H1 (cell line): ENCODE measurements at regions not wholly inside any gene's neighbourhood (a gene's known extent, or its start where the extent isn't known, plus 50 kb on each side); places are given as distances from the start of the nearest gene placed in this dataset.
A peak's percentile ranks its signal among the peaks of the same experiment; 100 is the strongest.

Source experiments
- CTCF ChIA-PET: fragments of 300-600 bp; sonication (Branson Sonifier 250); formaldehyde crosslinking; loops from one replicate; lab custom pipeline; 2021; ENCODE audit not compliant: partially characterized antibody; lab: Charles Lee
- POLR2A ChIA-PET: fragments of 300-600 bp; sonication (Branson Sonifier 250); formaldehyde crosslinking; loops from one replicate; lab custom pipeline; 2021; ENCODE audit warnings: inconsistent platforms; ENCODE audit not compliant: partially characterized antibody; lab: Charles Lee
- DNase-seq, 2 experiments: peaks; one replicate each; pipeline versions ENCODE4 v3.0.0 to v3.0.0-alpha.2; 2010 to 2022; ENCODE audit warnings: low spot score in 2 of 2, low read depth in 1 of 2, mixed read lengths in 1 of 2
- FAIRE-seq: peaks from 2 replicates; lab custom pipeline; 2011; peaks lifted over from hg19 to GRCh38; lab: Jason Lieb, UNC
- H2AFZ ChIP-seq: 2 replicates; pipeline ENCODE4 v1.8.1; 2012; ENCODE audit warnings: low read length, inconsistent platforms
- H2AK5ac ChIP-seq: 2 replicates; pipeline ENCODE4 v1.6.1; 2013; ENCODE audit warnings: low read depth, low read length
- H2BK120ac ChIP-seq: replicated peaks from 2 replicates; pipeline ENCODE3; 2013; ENCODE audit warnings: low read depth, low read length, inconsistent platforms
- H2BK12ac ChIP-seq: 2 replicates; pipeline ENCODE4 v1.6.1; 2013; ENCODE audit warnings: low read depth, low read length
- H2BK15ac ChIP-seq: 2 replicates; pipeline ENCODE4 v1.6.1; 2013; ENCODE audit warnings: low read length
- H2BK20ac ChIP-seq: 2 replicates; pipeline ENCODE4 v1.6.1; 2013; ENCODE audit warnings: low read length
- H2BK5ac ChIP-seq: 2 replicates; pipeline ENCODE4 v1.6.1; 2013; ENCODE audit warnings: low read depth, low read length
- H3K14ac ChIP-seq: 2 replicates; pipeline ENCODE4 v1.6.1; 2013; ENCODE audit warnings: inconsistent platforms; ENCODE audit not compliant: insufficient read length
- H3K18ac ChIP-seq: 2 replicates; pipeline ENCODE4 v1.6.1; 2013; ENCODE audit warnings: low read length; ENCODE audit errors: extremely low read depth
- H3K23ac ChIP-seq: 2 replicates; pipeline ENCODE4 v1.6.1; 2013; ENCODE audit warnings: inconsistent platforms; ENCODE audit not compliant: insufficient read length
- H3K23me2 ChIP-seq: 2 replicates; pipeline ENCODE4 v1.6.1; 2013; ENCODE audit warnings: low read depth, low read length
- H3K27ac ChIP-seq: 2 replicates; pipeline ENCODE4 v1.6.1; 2011; ENCODE audit warnings: low read depth, low read length, inconsistent platforms
- H3K27me3 ChIP-seq, 4 experiments: replicated peaks in 1 of 4; 1 replicate in 1 of 4; 2 replicates in 3 of 4; pipeline versions ENCODE4 v1.6.1 to v1.8.1; 2011 to 2013; ENCODE audit warnings: low read length in 3 of 4, mild to moderate bottlenecking in 3 of 4, inconsistent platforms in 2 of 4, mixed read lengths in 2 of 4, moderate library complexity in 1 of 4; ENCODE audit not compliant: control insufficient read depth in 3 of 4, insufficient read depth in 3 of 4; ENCODE audit errors: extremely low read depth in 1 of 4
- H3K36me3 ChIP-seq, 4 experiments: 2 replicates each; pipeline versions ENCODE4 v1.6.1 to v1.8.1; 2011 to 2013; ENCODE audit warnings: mild to moderate bottlenecking in 4 of 4, low read length in 3 of 4, moderate library complexity in 2 of 4, control low read depth in 1 of 4, inconsistent platforms in 1 of 4; ENCODE audit not compliant: insufficient read depth in 4 of 4, control insufficient read depth in 2 of 4
- H3K4ac ChIP-seq: replicated peaks from 2 replicates; pipeline ENCODE3; 2013; ENCODE audit warnings: low read length, low read depth, mixed read lengths, inconsistent platforms; ENCODE audit not compliant: insufficient read length
- H3K4me1 ChIP-seq, 4 experiments: replicated peaks in 1 of 4; 1 replicate in 1 of 4; 2 replicates in 3 of 4; pipeline versions ENCODE4 v1.6.1 to v1.8.1; 2011 to 2013; ENCODE audit warnings: low read length in 3 of 4, inconsistent platforms in 2 of 4, mixed read lengths in 1 of 4; ENCODE audit not compliant: insufficient read depth in 4 of 4, control insufficient read depth in 3 of 4
- H3K4me2 ChIP-seq, 2 experiments: 2 replicates each; pipeline versions ENCODE4 v1.6.1 to v1.8.1; 2011 to 2013; ENCODE audit warnings: low read depth in 2 of 2, low read length in 2 of 2, control low read depth in 1 of 2, inconsistent platforms in 1 of 2, mild to moderate bottlenecking in 1 of 2; ENCODE audit not compliant: insufficient read depth in 1 of 2
- H3K4me3 ChIP-seq, 4 experiments: fragments of 200-600, 300-600 bp in 1 of 4; sonication (generic), shearing (Covaris generic), sonication (Bioruptor Twin) in 1 of 4; 2 replicates each; pipeline versions ENCODE4 v1.5.1 to v1.8.1; 2011 to 2016; ENCODE audit warnings: low read length in 4 of 4, low read depth in 3 of 4, control low read depth in 2 of 4, inconsistent platforms in 2 of 4, mild to moderate bottlenecking in 2 of 4, mixed read lengths in 1 of 4, moderate library complexity in 1 of 4; ENCODE audit not compliant: insufficient read depth in 2 of 4; ENCODE audit errors: extremely low read depth in 1 of 4
- H3K56ac ChIP-seq: replicated peaks from 2 replicates; pipeline ENCODE3; 2013; ENCODE audit warnings: low read depth, mild to moderate bottlenecking, mixed read lengths, low read length, inconsistent platforms; ENCODE audit not compliant: insufficient read length
- H3K79me1 ChIP-seq: 2 replicates; pipeline ENCODE4 v1.6.1; 2013; ENCODE audit warnings: low read depth, low read length, control low read depth
- H3K79me2 ChIP-seq, 2 experiments: 2 replicates each; pipeline versions ENCODE4 v1.6.1 to v1.8.1; 2012 to 2013; ENCODE audit warnings: low read length in 2 of 2, mild to moderate bottlenecking in 2 of 2, inconsistent platforms in 1 of 2; ENCODE audit not compliant: insufficient read depth in 2 of 2, control insufficient read depth in 1 of 2
- H3K9ac ChIP-seq, 4 experiments: replicated peaks in 1 of 4; 1 replicate in 1 of 4; 2 replicates in 3 of 4; pipeline versions ENCODE4 v1.6.1 to v1.8.1; 2011 to 2013; ENCODE audit warnings: low read depth in 3 of 4, low read length in 3 of 4, control low read depth in 2 of 4, mild to moderate bottlenecking in 2 of 4, moderate library complexity in 2 of 4, inconsistent platforms in 1 of 4; ENCODE audit errors: extremely low read depth in 1 of 4
- H3K9me3 ChIP-seq, 2 experiments: 2 replicates each; pipeline versions ENCODE4 v1.6.1 to v1.8.1; 2012 to 2013; ENCODE audit warnings: mild to moderate bottlenecking in 2 of 2, moderate library complexity in 2 of 2, control low read depth in 1 of 2, inconsistent platforms in 1 of 2, low read depth in 1 of 2, low read length in 1 of 2, mixed read lengths in 1 of 2; ENCODE audit not compliant: insufficient read depth in 2 of 2
- H4K20me1 ChIP-seq, 2 experiments: replicated peaks in 1 of 2; 2 replicates each; pipeline versions ENCODE3 to v1.8.1; 2011 to 2013; ENCODE audit warnings: inconsistent platforms in 2 of 2, low read length in 2 of 2, mild to moderate bottlenecking in 1 of 2; ENCODE audit not compliant: insufficient read depth in 2 of 2, control insufficient read depth in 1 of 2
- H4K5ac ChIP-seq: 2 replicates; pipeline ENCODE4 v1.6.1; 2013; ENCODE audit warnings: low read length, low read depth, mixed read lengths, inconsistent platforms; ENCODE audit not compliant: insufficient read length
- H4K8ac ChIP-seq: 2 replicates; pipeline ENCODE4 v1.8.0; 2013; ENCODE audit warnings: mild to moderate bottlenecking, moderate library complexity, low read length, inconsistent platforms; ENCODE audit not compliant: insufficient read depth; ENCODE audit errors: extremely low read depth
- H4K91ac ChIP-seq: replicated peaks from 2 replicates; pipeline ENCODE3; 2013; ENCODE audit warnings: low read length, mixed read lengths, inconsistent platforms; ENCODE audit not compliant: insufficient read length
- ATF2 ChIP-seq: IDR thresholded peaks from 2 replicates; pipeline ENCODE4 v1.6.1; 2012; ENCODE audit warnings: low read length, inconsistent platforms
- CHD1 ChIP-seq: IDR thresholded peaks from 2 replicates; pipeline ENCODE4 v1.6.1; 2012; ENCODE audit warnings: low read depth, low read length, improper control_type of control experiment
- FOSL1 ChIP-seq: IDR thresholded peaks from 2 replicates; pipeline ENCODE4 v1.6.1; 2011; ENCODE audit warnings: mild to moderate bottlenecking, low read depth, low read length, moderate library complexity; ENCODE audit not compliant: insufficient read depth
- JUND ChIP-seq: IDR thresholded peaks from 2 replicates; pipeline ENCODE4 v1.6.1; 2011; ENCODE audit warnings: mild to moderate bottlenecking, improper control_type of control experiment, low read length
- RNF2 ChIP-seq: fragments of 200-900, 300-1000 bp; sonication (generic); IDR thresholded peaks from 2 replicates; pipeline ENCODE4 v1.7.1; 2016; ENCODE audit warnings: borderline replicate concordance, low read depth, mild to moderate bottlenecking, antibody characterized with exemption, low read length; ENCODE audit not compliant: poor library complexity, severe bottlenecking; ENCODE audit errors: missing control alignments
- WGBS, 2 experiments: shearing (Covaris generic) in 1 of 2; methylation state at CpG; one replicate each; pipeline versions ENCODE4 v1.1.6 to v1.1.7; 2013 to 2015; ENCODE audit warnings: low lambda C conversion rate in 2 of 2, mixed read lengths in 2 of 2, inconsistent platforms in 1 of 2, low coverage in 1 of 2, missing lambda C conversion rate in 1 of 2; ENCODE audit not compliant: insufficient replicate concordance in 2 of 2, insufficient coverage in 1 of 2, insufficient read length in 1 of 2; ENCODE audit errors: extremely low coverage in 1 of 2, missing lambda C conversion rate in 1 of 2; 5-methylcytosine and 5-hydroxymethylcytosine counted together
- TF ChIP-seq, protein P1 (sequence below): IDR thresholded peaks from 2 replicates; pipeline ENCODE4 v1.6.1; 2012; ENCODE audit warnings: inconsistent platforms

DNA sequence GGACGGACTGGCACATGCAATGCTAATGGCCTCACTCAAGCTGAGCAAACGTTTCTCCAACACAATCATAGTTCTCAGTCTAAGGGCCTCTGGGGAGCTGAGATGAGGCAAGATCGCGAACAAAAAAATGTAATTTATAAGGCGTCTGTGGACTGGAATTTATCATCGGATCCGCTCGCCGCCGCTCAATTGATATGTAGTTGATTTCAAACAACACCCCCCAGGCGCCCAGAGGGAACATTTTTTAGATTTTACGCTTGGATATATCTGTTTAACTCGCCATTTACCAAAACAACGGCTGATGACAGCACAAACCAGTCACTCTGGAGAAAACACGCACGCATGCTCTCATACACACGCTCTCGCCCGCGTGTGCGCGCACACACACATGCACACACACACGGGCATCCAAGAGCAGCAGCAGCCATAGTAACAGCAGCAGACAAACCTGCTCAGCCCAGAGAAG is 335.8 kb downstream of the SMAD2 start:
- H2BK5ac ChIP-seq = no peak overlapping the region; the same call in 1 of the 2 replicates
- H4K5ac ChIP-seq = no peak overlapping the region
- no peaks in the 10 kb centered on the region for H3K36me3 ChIP-seq
- no peaks in the 10 kb centered on the region for H3K27me3 ChIP-seq
- DNase-seq (no peak), FAIRE-seq (no peak)
- H3K23ac ChIP-seq = no peak overlapping the region
- WGBS, 2 experiments = 83% methylated on average over 23 of the region's 23 CpGs; no CpG with 5 or more reads in 1 of the 2 experiments
- peak overlapping the region in 1 of 2 experiments; percentile 18; a peak in 1 of 4 replicates for H3K4me2 ChIP-seq
- H2AFZ ChIP-seq = no peak overlapping the region
- H2BK12ac ChIP-seq = peak overlapping the region; percentile 82; the same call in 1 of the 2 replicates
- H3K9me3 ChIP-seq = no peaks in the 10 kb centered on the region
- H2AK5ac ChIP-seq = no peak overlapping the region
- H3K14ac ChIP-seq = no peak overlapping the region
- H3K79me1 ChIP-seq = no peaks in the 10 kb centered on the region
- no peak overlapping the region for H3K9ac ChIP-seq
- ChIA-PET CTCF (interaction anchor here (0.9 to 5.0 kb wide), 9 partner anchors 10 to 197 kb away, joined by 3 to 41 read pairs (median 4); no protein-coding TSS in a partner anchor), POLR2A (no interaction called here)
- no peak overlapping the region for H2BK20ac ChIP-seq
- H3K18ac ChIP-seq = peak overlapping the region; percentile 89; the same call in 1 of the 2 replicates
- no peak overlapping the region for H3K27ac ChIP-seq
- no peaks in the 10 kb centered on the region for H3K23me2 ChIP-seq
- H3K4me1 ChIP-seq = peaks cover 0 to 11% (median 2%) of the 10 kb centered on the region in 4 experiments; a peak in 5 of 7 replicates
- H3K4ac ChIP-seq = no peak overlapping the region
- H4K91ac ChIP-seq = no peak overlapping the region
- no peaks in the 10 kb centered on the region for H3K79me2 ChIP-seq
- no peak overlapping the region for H4K8ac ChIP-seq
- no peak overlapping the region for H3K56ac ChIP-seq
- no peak overlapping the region for H2BK120ac ChIP-seq
- no peak overlapping the region for H3K4me3 ChIP-seq
- H4K20me1 ChIP-seq = no peaks in the 10 kb centered on the region
- no peak overlapping the region for H2BK15ac ChIP-seq
- TF ChIP-seq CHD1 = no peak
- TF ChIP-seq FOSL1 = no peak
- no peak for TF ChIP-seq RNF2
- no peak for TF ChIP-seq JUND
- no peak for TF ChIP-seq ATF2
- TF ChIP-seq, protein P1, sequence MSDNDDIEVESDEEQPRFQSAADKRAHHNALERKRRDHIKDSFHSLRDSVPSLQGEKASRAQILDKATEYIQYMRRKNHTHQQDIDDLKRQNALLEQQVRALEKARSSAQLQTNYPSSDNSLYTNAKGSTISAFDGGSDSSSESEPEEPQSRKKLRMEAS = no peak
